ENCODE measurements at regions not wholly inside any gene's neighbourhood (a gene's known extent, or its start where the extent isn't known, plus 50 kb on each side); places are given as distances from the start of the nearest gene placed in this dataset.

DNA sequence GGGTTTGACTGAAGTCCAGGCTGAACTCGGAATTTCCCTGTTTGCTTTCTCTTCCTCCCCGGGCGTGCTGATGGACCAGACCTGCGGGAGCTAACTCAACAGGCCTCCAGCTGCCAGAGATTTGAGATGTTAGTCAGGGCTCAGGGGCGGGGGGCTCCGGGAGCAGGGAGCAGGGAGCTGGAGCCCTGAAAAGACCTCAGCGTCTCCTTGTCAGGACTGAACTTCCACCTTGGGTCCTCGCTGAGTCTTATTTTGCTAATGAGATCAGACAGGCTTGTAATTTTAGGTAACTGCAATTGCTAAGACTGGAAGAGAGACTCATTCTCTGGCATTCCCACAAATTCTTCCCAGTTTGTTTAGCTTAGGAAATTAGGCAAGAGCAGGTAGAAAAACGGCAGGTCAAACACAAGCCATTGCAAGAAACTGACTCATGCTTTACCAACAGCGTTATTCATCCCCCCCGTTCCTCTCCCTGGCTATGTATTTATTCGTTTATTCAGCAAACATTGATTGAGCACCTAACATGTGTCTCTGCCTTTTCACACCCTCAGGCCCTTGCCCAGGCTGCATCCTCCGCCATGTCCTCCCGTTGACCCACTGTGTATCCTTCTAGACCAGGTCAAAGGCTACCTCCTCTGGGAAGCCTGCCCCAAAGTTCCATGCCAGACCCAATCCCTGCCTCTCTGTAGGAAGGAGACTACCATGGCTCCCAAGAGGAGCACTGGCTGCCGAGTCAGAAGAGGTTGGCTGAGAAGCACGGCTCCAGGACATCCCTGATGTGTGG lies 80.4 kb upstream of the DIO3 start:
- TF ChIP-seq POLR2AphosphoS5 (IDR thresholded peaks at IDR 0.05; ENCODE audit: low read depth, low read length) = no peak
- TF ChIP-seq SPI1 (IDR thresholded peaks at IDR 0.05; ENCODE audit: low read depth, low read length) = no peak
- no peak for TF ChIP-seq POLR2A (IDR thresholded peaks at IDR 0.05; ENCODE audit: low read depth, low read length)
